IMR-90 (cell line): ENCODE measurements at regions not wholly inside any gene's neighbourhood (a gene's known extent, or its start where the extent isn't known, plus 50 kb on each side); places are given as distances from the start of the nearest gene placed in this dataset.

ENCODE experiments used
- ATAC-seq: fragments of 200-7000 bp; cut with Tn5 transposase; 2 replicates; pipeline ENCODE4 v1.9.1; 2020; ENCODE audit warnings: low read depth, mild to moderate bottlenecking, moderate library complexity
- BruUV-seq: library from RNA; stranded (reverse); fragments of 400-500 nt; replicated peaks from 2 replicates; lab custom pipeline; 2021; lab: Mats Ljungman, UMichigan
- CTCF ChIA-PET: fragments of 300-600 bp; formaldehyde crosslinking; extraction: SDS; loops from one replicate; lab custom pipeline; 2021; ENCODE audit warnings: antibody characterized with exemption; lab: Yijun Ruan, JAX
- POLR2A ChIA-PET: fragments of 300-600 bp; sonication (Branson Sonifier 250); formaldehyde crosslinking; loops from one replicate; lab custom pipeline; 2022; ENCODE audit warnings: antibody characterized with exemption; ENCODE audit not compliant: unreplicated experiment; lab: Charles Lee
- DNase-seq: peaks from one replicate; pipeline ENCODE4 v3.0.0; 2013
- H2AFZ ChIP-seq: replicated peaks from 2 replicates; pipeline ENCODE3; 2013; ENCODE audit warnings: low read length, mild to moderate bottlenecking; ENCODE audit not compliant: poor library complexity
- H2AK5ac ChIP-seq: 2 replicates; pipeline ENCODE4 v1.6.1; 2013; ENCODE audit warnings: low read depth, low read length, inconsistent platforms
- H2AK9ac ChIP-seq: replicated peaks from 2 replicates; pipeline ENCODE3; 2013; ENCODE audit warnings: mild to moderate bottlenecking, low read depth, low read length, moderate library complexity; ENCODE audit not compliant: poor library complexity
- H2BK120ac ChIP-seq: 2 replicates; pipeline ENCODE4 v1.6.1; 2013; ENCODE audit warnings: low read depth, low read length, inconsistent platforms
- H2BK15ac ChIP-seq: 3 replicates; pipeline ENCODE4 v1.6.1; 2013; ENCODE audit warnings: low read depth, low read length, inconsistent platforms
- H2BK20ac ChIP-seq: 2 replicates; pipeline ENCODE4 v1.6.1; 2013; ENCODE audit warnings: low read depth, mild to moderate bottlenecking, inconsistent platforms, low read length, moderate library complexity
- H2BK5ac ChIP-seq: 2 replicates; pipeline ENCODE4 v1.6.1; 2013; ENCODE audit warnings: mild to moderate bottlenecking, low read depth, low read length, inconsistent platforms; ENCODE audit not compliant: poor library complexity, severe bottlenecking
- H3K14ac ChIP-seq: replicated peaks from 2 replicates; pipeline ENCODE4 v1.6.1; 2013; ENCODE audit warnings: low read depth, low read length, inconsistent platforms
- H3K18ac ChIP-seq: 2 replicates; pipeline ENCODE4 v1.6.1; 2013; ENCODE audit warnings: low read depth, low read length, control low read depth
- H3K23ac ChIP-seq: 2 replicates; pipeline ENCODE4 v1.6.1; 2013; ENCODE audit warnings: low read depth, low read length, inconsistent platforms
- H3K27ac ChIP-seq: 2 replicates; pipeline ENCODE4 v1.5.1; 2013; ENCODE audit warnings: mild to moderate bottlenecking, control low read depth, low read length; ENCODE audit not compliant: insufficient read depth
- H3K27me3 ChIP-seq: 2 replicates; pipeline ENCODE4 v1.6.1; 2013; ENCODE audit warnings: low read length; ENCODE audit not compliant: control insufficient read depth, insufficient read depth
- H3K36me3 ChIP-seq: 2 replicates; pipeline ENCODE4 v1.6.1; 2013; ENCODE audit warnings: low read length, mixed read lengths; ENCODE audit not compliant: control insufficient read depth, insufficient read depth
- H3K4ac ChIP-seq: 2 replicates; pipeline ENCODE4 v1.6.1; 2013; ENCODE audit warnings: low read depth, low read length, inconsistent platforms
- H3K4me1 ChIP-seq: 2 replicates; pipeline ENCODE4 v1.6.1; 2013; ENCODE audit warnings: low read length, mixed read lengths; ENCODE audit not compliant: control insufficient read depth, insufficient read depth
- H3K4me2 ChIP-seq: 2 replicates; pipeline ENCODE4 v1.6.1; 2013; ENCODE audit warnings: low read depth, mild to moderate bottlenecking, control low read depth, low read length, moderate library complexity
- H3K4me3 ChIP-seq: 2 replicates; pipeline ENCODE4 v1.5.1; 2013; ENCODE audit warnings: low read depth, mild to moderate bottlenecking, control low read depth, low read length, moderate library complexity; ENCODE audit not compliant: insufficient read depth
- H3K56ac ChIP-seq: 2 replicates; pipeline ENCODE4 v1.6.1; 2013; ENCODE audit warnings: low read length, inconsistent platforms; ENCODE audit not compliant: insufficient read depth; ENCODE audit errors: extremely low read depth
- H3K79me1 ChIP-seq, 2 experiments: 2 replicates each; pipeline ENCODE4 v1.6.1; 2013; ENCODE audit warnings: low read length in 2 of 2, inconsistent platforms in 1 of 2, low read depth in 1 of 2
- H3K9ac ChIP-seq: 2 replicates; pipeline ENCODE4 v1.6.1; 2013; ENCODE audit warnings: low read depth, low read length, control low read depth
- H3K9me1 ChIP-seq: 2 replicates; pipeline ENCODE4 v1.6.1; 2013; ENCODE audit warnings: low read length, inconsistent platforms; ENCODE audit not compliant: insufficient read depth
- H3K9me3 ChIP-seq: 2 replicates; pipeline ENCODE4 v1.6.1; 2013; ENCODE audit warnings: low read length; ENCODE audit not compliant: control insufficient read depth, insufficient read depth
- H4K20me1 ChIP-seq: 2 replicates; pipeline ENCODE4 v1.6.1; 2013; ENCODE audit warnings: low read length, inconsistent platforms; ENCODE audit not compliant: insufficient read depth
- H4K5ac ChIP-seq: 2 replicates; pipeline ENCODE4 v1.6.1; 2013; ENCODE audit warnings: mild to moderate bottlenecking, low read depth, low read length, control low read depth
- H4K8ac ChIP-seq, 2 experiments: 2 replicates each; pipeline ENCODE4 v1.6.1; 2013; ENCODE audit warnings: low read depth in 2 of 2, low read length in 2 of 2, control low read depth in 1 of 2, inconsistent platforms in 1 of 2
- H4K91ac ChIP-seq: 2 replicates; pipeline ENCODE4 v1.6.1; 2013; ENCODE audit warnings: low read depth, low read length, inconsistent platforms; ENCODE audit not compliant: insufficient read depth
- CEBPB ChIP-seq: IDR thresholded peaks from 2 replicates; pipeline ENCODE4 v1.6.1; 2012; ENCODE audit warnings: low read depth, low read length, improper control_type of control experiment
- CHD1 ChIP-seq: IDR thresholded peaks from 2 replicates; pipeline ENCODE4 v1.6.1; 2012; ENCODE audit warnings: low read depth, low read length, improper control_type of control experiment
- MXI1 ChIP-seq: IDR thresholded peaks from 2 replicates; pipeline ENCODE4 v1.6.1; 2012; ENCODE audit warnings: low read depth, mild to moderate bottlenecking, low read length, moderate library complexity, borderline replicate concordance
- NFE2L2 ChIP-seq: fragments of 150-350 bp; IDR thresholded peaks from 2 replicates; pipeline ENCODE4 v1.6.1; 2016; ENCODE audit warnings: low read depth, mild to moderate bottlenecking, low read length
- POLR2A ChIP-seq: IDR thresholded peaks from 2 replicates; pipeline ENCODE4 v1.6.1; 2012; ENCODE audit warnings: mild to moderate bottlenecking, low read depth, low read length
- RAD21 ChIP-seq: IDR thresholded peaks from 2 replicates; pipeline ENCODE4 v1.6.1; 2012; ENCODE audit warnings: low read length, improper control_type of control experiment
- RCOR1 ChIP-seq: IDR thresholded peaks from 2 replicates; pipeline ENCODE4 v1.6.1; 2012; ENCODE audit warnings: mild to moderate bottlenecking, low read length, improper control_type of control experiment; ENCODE audit not compliant: insufficient replicate concordance
- WGBS, 2 experiments: methylation state at CpG; one replicate each; pipeline versions ENCODE4 v1.1.5 to v1.1.7; 2013; ENCODE audit warnings: missing lambda C conversion rate in 2 of 2; ENCODE audit not compliant: insufficient read length in 1 of 2; ENCODE audit errors: extremely low coverage in 2 of 2; 5-methylcytosine and 5-hydroxymethylcytosine counted together
- dilution Hi-C: fragments of 300-500 bp; cut with HindIII; formaldehyde crosslinking; loops from one replicate; pipeline ENCODE4 v1.14.3; 2018; ENCODE audit warnings: low sequenced_read_pairs; ENCODE audit not compliant: unreplicated experiment
- in situ Hi-C: fragments of 300-500 bp; cut with MboI; formaldehyde crosslinking; loops from 3 replicates; pipeline ENCODE4 v1.14.3; 2019; ENCODE audit warnings: low sequenced_read_pairs, inconsistent platforms, mixed read lengths
- intact Hi-C: fragments of 100-400 bp; cut with micrococcal nuclease; formaldehyde crosslinking; loops from 2 replicates; pipeline ENCODE4 v1.10.0; 2022

- CTCF ChIA-PET: no interaction called here
Measured at GRCh38 chr5:174172152-174172551, 126.6 kb downstream of the NSG2 start.

More at GRCh38 chr5:174172152-174172551, 126.6 kb downstream of the NSG2 start:
- no peak overlapping the region for H3K27ac ChIP-seq
- H3K4ac ChIP-seq: no peak overlapping the region
- H2BK15ac ChIP-seq: no peak overlapping the region
- no peaks in the 10 kb centered on the region for H3K27me3 ChIP-seq
- no peak overlapping the region for H2BK5ac ChIP-seq
- H2BK20ac ChIP-seq: no peak overlapping the region
- no TSS peak for BruUV-seq
- H3K79me1 ChIP-seq: no peaks in the 10 kb centered on the region
- H3K36me3 ChIP-seq: no peaks in the 10 kb centered on the region
- no peak for ATAC-seq
- H4K91ac ChIP-seq: no peak overlapping the region
- POLR2A ChIA-PET: no interaction called here
- intact Hi-C loops (no loop called here), dilution Hi-C loops (no loop called here), in situ Hi-C loops (no loop called here)
- H3K4me3 ChIP-seq: no peak overlapping the region
- H3K4me2 ChIP-seq: no peak overlapping the region
- no peak overlapping the region for H3K14ac ChIP-seq
- H3K9me1 ChIP-seq: no peaks in the 10 kb centered on the region
- H4K8ac ChIP-seq: no peak overlapping the region
- no peak overlapping the region for H3K56ac ChIP-seq
- no peak overlapping the region for H4K5ac ChIP-seq
- no peak overlapping the region for H3K23ac ChIP-seq
- no peaks in the 10 kb centered on the region for H3K4me1 ChIP-seq
- H3K9me3 ChIP-seq: peaks cover 21% of the 10 kb centered on the region; the same call in 1 of the 2 replicates
- TF ChIP-seq RCOR1 (no peak), POLR2A (no peak), CEBPB (no peak), MXI1 (no peak), RAD21 (no peak), NFE2L2 (no peak), CHD1 (no peak)
- no peak overlapping the region for H2AK5ac ChIP-seq
- H3K18ac ChIP-seq: no peak overlapping the region
- DNase-seq: no peak
- H3K9ac ChIP-seq: no peak overlapping the region
- no peak overlapping the region for H2AK9ac ChIP-seq
- 17% methylated on average over 2 of the region's 5 CpGs; no CpG with 5 or more reads in 1 of the 2 experiments for WGBS, 2 experiments
- no peak overlapping the region for H2AFZ ChIP-seq
- no peak overlapping the region for H2BK120ac ChIP-seq
- no peaks in the 10 kb centered on the region for H4K20me1 ChIP-seq
